ENCODE measurements at regions not wholly inside any gene's neighbourhood (a gene's known extent, or its start where the extent isn't known, plus 50 kb on each side); places are given as distances from the start of the nearest gene placed in this dataset.
A peak's percentile ranks its signal among the peaks of the same experiment; 100 is the strongest.

DNA sequence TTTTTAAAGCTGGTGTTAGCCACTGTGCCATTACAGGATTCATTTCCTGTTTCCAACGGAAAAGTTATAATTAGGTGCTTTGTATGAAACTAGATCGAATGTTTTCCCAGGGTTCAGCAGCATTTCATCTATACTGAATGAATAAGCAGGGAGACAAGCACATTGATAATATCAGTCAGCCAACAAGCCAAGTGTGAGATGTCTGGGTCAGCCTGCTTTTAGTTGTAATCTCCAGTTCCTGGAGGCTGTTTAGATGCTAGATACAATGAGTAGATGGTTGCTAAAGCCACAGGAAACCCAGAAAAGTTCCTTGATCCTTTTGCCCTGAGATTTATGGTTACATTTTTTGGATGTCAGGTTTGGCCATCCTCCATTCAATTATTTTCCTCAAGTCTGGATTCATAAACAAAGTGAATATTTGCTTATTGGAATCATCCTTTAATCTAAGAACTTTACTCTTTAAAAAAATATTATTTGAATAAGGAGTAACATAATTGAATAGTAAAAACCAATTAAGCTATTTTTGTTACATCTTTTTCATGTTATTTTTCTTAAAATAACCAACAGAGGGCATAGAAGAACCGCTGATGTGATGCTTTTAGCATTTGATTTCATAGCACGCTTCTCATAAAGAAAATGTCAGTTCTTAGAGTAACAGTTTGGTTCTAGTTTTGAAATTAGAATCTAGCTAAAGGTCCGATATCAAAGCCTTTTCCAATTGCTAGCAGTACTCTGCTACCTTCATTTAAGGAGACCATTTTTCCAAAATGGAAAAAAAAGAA is 76.6 kb downstream of the HSPA13 start:
- DNase-seq (ENCODE audit: low read depth), result peak; percentile 41
- TF ChIP-seq, protein P1, sequence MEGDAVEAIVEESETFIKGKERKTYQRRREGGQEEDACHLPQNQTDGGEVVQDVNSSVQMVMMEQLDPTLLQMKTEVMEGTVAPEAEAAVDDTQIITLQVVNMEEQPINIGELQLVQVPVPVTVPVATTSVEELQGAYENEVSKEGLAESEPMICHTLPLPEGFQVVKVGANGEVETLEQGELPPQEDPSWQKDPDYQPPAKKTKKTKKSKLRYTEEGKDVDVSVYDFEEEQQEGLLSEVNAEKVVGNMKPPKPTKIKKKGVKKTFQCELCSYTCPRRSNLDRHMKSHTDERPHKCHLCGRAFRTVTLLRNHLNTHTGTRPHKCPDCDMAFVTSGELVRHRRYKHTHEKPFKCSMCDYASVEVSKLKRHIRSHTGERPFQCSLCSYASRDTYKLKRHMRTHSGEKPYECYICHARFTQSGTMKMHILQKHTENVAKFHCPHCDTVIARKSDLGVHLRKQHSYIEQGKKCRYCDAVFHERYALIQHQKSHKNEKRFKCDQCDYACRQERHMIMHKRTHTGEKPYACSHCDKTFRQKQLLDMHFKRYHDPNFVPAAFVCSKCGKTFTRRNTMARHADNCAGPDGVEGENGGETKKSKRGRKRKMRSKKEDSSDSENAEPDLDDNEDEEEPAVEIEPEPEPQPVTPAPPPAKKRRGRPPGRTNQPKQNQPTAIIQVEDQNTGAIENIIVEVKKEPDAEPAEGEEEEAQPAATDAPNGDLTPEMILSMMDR (IDR thresholded peaks at IDR 0.05; ENCODE audit: insufficient read depth, low read depth, low read length, missing control alignments), result peak; percentile 30
- H3K4me3 ChIP-seq (ENCODE audit: low read length), result no peak overlapping the region

- DNase-seq (ENCODE audit: low read depth), result no peak
- TF ChIP-seq, protein P1 (IDR thresholded peaks at IDR 0.05; ENCODE audit: insufficient read depth, low read depth, low read length, missing control alignments), result no peak
- no peak overlapping the region for H3K4me3 ChIP-seq (ENCODE audit: low read length)
Measured at GRCh38 chr21:14303731-14304488, 79.0 kb downstream of the HSPA13 start.

DNA sequence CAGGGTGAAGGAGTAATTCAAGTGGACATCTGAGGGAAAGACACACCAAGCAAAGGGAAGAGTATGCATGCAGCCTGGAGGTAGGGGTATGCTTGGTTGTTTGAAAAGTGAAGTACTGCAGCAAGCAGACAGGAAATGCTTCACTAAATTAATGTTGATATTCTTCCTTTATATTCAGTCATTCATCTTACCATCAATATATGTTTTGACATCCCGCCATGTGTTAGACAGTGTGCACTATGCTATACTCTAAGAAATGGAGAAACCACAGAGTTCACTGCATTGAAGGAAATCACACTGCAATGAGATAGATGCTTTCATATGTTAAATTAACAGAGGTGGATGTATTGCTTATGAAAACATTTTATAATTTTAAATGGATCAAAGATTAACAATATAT is 82.9 kb downstream of the HSPA13 start:
- DNase-seq (ENCODE audit: low read depth), result no peak
- TF ChIP-seq, protein P1 (IDR thresholded peaks at IDR 0.05; ENCODE audit: insufficient read depth, low read depth, low read length, missing control alignments), result no peak
- no peak overlapping the region for H3K4me3 ChIP-seq (ENCODE audit: low read length)

DNA sequence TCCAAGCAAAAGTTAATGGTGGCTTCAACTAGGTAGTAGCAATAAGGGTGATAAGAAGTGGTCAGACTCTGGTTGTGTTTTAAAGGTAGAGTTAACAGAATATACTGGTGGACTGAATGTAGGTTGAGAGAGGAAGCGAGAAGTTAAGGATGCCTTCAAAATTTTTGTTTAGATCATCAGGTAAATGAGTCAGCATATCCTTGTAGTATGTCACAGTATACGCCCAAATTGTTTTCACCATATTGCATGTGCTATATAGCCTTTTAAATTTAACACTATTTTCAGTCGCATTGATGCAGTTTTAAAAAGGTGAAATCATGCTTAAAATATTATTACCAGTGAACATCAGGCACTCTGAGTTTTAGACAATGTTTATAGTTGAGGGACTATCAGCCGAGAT is 74.6 kb downstream of the RBM11 start:
- H3K4me3 ChIP-seq (ENCODE audit: low read length), result no peak overlapping the region
- TF ChIP-seq, protein P1 (IDR thresholded peaks at IDR 0.05; ENCODE audit: insufficient read depth, low read depth, low read length, missing control alignments), result no peak
- peak; percentile 7 for DNase-seq (ENCODE audit: low read depth)

GRCh38 chr21:14288922-14289321 is 73.0 kb downstream of the RBM11 start:
- no peak overlapping the region for H3K4me3 ChIP-seq (ENCODE audit: low read length)
- TF ChIP-seq, protein P1 (IDR thresholded peaks at IDR 0.05; ENCODE audit: insufficient read depth, low read depth, low read length, missing control alignments), result no peak
- DNase-seq (ENCODE audit: low read depth), result no peak

- TF ChIP-seq, protein P1 (IDR thresholded peaks at IDR 0.05; ENCODE audit: insufficient read depth, low read depth, low read length, missing control alignments), result no peak
- DNase-seq (ENCODE audit: low read depth), result no peak
- H3K4me3 ChIP-seq (ENCODE audit: low read length), result no peak overlapping the region
Measured at GRCh38 chr21:14285147-14285761, 69.3 kb downstream of the RBM11 start.

Data from epithelial cell of esophagus (primary cell).